Keratinocyte (primary cell): ENCODE measurements at regions not wholly inside any gene's neighbourhood (a gene's known extent, or its start where the extent isn't known, plus 50 kb on each side); places are given as distances from the start of the nearest gene placed in this dataset.

Source experiments
- CTCF ChIP-seq, 3 experiments: IDR thresholded peaks in 1 of 3; conservative IDR thresholded peaks in 1 of 3; optimal IDR thresholded peaks in 1 of 3; 2 replicates in 2 of 3; 3 replicates in 1 of 3; pipeline versions ENCODE3 to v1.5.1; 2011; ENCODE audit warnings: low read length in 3 of 3, mild to moderate bottlenecking in 3 of 3, moderate library complexity in 2 of 3, control low read depth in 1 of 3, inconsistent platforms in 1 of 3; ENCODE audit not compliant: insufficient read depth in 2 of 3; ENCODE audit errors: extremely low read depth in 1 of 3
- EZH2 ChIP-seq: IDR thresholded peaks from one replicate; pipeline ENCODE4 v1.6.1; 2012; ENCODE audit warnings: inconsistent platforms, mild to moderate bottlenecking, low read length, moderate library complexity

- no peak for TF ChIP-seq CTCF (optimal IDR thresholded peaks at IDR 0.05 in 1 of 3, IDR thresholded peaks at IDR 0.05 in 1 of 3, conservative IDR thresholded peaks at IDR 0.05 in 1 of 3; ENCODE audit: extremely low read depth in 1 of 3, insufficient read depth in 2 of 3, low read length in 3 of 3)
- no peak for TF ChIP-seq EZH2
Measured at GRCh38 chr3:102230057-102230456, 204.8 kb upstream of the ZPLD1 start.
